OCI-M2 (cell line): ENCODE measurements at regions not wholly inside any gene's neighbourhood (a gene's known extent, or its start where the extent isn't known, plus 50 kb on each side); places are given as distances from the start of the nearest gene placed in this dataset.

Experiments
- DNase-seq: peaks from one replicate; lab custom pipeline; 2025; ENCODE audit not compliant: unreplicated experiment; lab: John Stamatoyannopoulos, UW

DNA sequence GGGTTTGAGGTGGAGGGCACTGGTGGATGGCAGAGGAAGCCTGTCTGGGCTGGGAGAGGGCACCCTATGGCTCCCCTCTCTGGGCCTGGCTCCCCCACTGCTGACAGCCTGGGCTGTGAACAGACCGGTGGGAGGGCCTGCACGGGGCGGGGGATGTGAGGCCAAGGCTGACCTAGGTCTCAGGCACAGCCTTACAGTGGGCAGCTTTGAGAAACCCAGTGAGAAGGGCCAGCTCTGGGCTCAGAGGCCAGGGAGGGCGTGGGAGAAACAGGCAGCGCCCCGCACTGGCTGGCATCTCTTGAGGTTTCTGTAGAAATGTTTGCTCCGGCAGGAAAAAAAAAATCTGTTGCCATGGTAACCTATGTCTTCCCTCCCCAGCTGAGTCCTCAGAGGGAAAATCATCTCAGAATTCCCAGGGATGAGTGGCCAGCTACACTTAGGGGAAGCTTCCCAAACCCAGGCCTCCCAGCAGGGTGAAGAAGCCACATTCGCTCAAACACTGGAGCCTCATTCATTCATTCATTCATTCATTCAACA lies 71.7 kb upstream of the TAF1B start:
- DNase-seq: no peak

DNA sequence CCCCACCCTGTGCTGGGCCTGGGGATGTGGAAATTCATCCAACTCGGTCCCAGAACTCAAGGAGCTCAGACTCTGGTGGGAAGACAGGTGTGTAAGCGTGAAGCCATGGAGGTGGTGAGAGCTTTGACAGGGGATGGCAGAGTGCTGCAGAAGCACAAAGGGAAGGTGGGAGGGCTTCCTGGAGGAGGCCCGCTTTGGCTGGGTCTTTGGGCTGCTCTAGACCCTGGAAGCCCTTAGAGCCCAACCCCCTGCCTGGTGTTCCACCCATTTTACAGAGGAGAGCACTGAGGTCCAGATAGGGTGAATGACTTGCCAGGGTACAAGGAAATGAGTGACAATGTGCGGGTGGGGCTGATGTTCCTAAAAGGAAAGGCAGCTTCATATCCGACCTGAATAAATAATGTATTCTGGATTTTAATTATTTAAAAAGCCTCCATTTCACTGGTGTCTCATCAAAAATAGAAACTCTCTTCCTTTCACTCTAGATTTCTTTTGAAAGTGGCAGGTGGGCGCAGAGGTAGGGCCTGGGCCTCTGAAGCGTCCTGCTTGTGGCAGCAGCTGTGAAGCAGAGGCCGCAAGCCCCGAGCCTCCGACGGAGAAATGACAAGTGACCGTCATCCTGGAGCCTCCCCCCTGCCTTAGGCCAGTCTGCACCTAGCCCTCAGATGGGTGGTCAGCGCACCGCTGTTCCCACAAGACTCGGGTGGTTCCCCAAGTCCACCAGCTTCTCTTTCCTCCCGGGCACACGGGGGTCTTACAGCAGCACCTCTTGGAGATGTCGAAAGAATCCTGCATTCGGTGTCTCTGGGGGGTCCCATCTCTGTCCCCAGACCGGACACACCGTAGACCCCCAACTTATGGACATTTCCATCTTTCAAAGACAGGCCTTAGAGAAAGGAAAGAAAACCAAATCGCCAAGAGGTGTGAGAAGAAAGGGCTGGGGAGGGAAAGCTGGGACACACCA lies 71.0 kb upstream of the TAF1B start:
- no peak for DNase-seq

DNA sequence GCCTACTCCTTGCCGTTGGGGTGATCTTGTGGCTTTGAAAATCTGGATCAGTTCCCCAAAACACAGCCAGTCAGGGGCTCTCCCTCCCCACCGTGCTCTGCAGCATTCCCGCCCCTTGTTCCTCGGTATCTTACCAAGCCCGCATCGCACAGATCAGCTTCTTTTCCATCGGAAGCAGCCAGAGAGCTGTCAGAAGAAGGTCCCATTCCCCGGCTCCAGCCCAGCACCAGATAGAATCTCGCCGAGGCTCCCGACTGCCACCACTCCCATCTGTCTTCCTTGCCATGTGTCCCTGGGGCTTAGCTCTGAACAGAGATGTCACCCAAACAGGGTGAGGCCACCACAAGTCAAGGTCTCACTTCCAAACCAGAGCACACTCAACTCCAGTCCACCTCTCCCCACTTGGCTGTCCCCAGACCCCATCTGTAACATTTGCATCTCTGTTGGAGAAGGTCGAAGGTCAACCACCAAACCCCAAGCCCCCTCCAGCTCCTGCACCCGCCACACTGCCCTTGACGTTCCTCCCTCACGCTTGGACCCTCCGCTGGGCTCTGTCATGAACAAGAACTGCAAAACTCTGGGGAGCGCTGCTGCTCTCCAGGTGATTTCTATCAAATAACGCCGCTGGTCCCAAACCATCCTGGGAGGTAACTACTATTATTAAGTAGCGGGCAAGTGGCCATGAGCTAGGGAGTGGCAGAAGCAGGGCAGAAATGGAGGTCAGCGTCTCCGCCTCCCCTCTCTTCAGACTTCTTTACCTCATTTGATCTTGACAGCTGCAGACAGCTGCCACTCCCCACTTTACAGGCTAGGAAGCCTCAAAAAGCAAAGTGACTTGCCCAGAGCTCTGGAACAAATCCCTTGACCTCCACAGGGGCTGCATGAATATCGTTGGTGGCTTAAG lies 70.0 kb upstream of the TAF1B start:
- DNase-seq: no peak

DNA sequence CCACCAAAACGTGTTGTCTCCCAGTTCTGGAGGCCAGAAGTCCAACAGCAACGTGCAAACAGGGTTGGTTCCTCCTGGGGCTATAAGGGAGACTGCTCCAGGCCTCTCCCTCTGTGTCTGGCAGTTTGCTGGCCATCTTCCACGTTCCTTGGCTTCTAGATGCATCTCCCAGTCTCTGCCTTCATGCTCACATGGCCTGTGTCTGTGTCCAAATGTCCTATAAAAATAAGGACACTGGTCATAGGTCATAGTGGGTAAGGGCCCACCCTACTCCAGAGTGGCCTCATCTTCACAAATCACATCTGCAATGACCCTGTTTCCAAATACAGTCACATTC lies 69.4 kb upstream of the TAF1B start:
- DNase-seq: no peak

DNA sequence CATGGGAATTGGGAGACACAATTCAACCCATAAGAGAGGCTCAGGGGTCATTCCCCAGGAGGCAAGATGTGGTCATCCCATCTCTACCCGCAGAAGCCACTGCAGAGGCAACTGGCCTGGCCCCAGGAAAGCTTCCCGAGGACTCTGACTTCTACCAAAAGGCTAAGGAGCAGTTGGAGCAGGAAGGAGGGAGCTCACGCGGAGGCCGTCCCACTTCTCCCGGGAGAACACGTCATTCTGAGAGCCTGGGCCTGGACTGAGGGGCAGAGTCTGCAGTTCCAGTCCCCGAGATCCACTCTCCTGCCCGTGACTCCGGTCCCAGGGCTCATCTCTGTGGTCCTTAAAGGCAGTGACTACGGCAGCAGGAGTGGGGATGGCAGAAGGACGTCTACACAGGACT lies 69.0 kb upstream of the TAF1B start:
- DNase-seq: no peak

DNA sequence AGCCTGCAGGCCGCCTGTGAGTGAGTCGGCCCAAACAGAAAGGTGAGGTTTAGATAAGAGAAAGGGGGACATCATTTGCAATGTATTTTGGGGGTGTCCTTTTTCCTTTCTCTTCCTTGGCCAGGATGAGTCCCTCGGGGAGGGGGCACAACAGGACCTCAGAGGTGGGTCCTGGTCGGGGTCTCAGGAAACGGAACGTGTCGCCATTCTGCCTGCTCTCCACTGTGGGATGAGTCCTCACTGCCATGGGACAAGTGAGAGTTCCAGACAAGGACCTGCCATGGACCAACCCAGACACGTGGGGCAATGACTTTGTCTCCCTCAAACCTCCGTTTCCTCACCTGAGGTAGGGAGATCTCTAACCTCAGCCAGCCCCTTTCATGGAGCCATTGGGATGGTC lies 67.9 kb upstream of the TAF1B start:
- no peak for DNase-seq

DNA sequence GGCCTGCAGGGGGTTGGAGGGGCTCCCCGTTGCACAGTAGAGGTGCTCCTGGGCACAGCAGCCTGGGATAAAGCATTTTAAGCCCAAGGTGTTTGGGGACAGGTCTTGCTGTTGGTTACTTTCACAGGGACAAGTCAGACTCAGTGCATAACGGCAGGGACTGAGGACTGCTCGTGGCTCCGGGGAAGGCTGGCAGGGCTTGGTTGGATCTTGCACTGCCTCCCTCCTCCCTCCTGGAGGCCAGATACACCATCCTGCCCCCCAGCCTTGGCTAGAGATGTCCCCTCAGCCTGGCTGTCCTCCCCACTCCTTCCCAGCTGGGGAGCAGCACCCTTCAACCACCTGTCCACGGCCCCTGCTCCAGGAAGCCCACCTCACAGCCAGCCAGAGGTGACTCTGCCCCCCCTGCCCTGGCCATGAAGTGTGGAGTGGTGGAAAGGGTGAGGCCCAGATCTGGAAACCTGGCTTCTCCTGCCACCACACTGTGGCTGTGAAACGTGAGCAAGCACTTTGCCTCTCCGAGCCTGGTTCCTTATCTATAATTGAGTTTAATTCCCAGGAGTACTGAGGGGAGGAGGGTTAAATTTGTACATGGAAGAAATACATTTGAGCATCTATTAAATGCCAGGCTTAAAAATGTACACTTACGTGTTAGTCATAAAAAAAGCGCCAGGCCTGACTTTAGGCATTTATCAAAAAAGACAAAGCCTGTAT lies 67.1 kb upstream of the TAF1B start:
- no peak for DNase-seq

DNA sequence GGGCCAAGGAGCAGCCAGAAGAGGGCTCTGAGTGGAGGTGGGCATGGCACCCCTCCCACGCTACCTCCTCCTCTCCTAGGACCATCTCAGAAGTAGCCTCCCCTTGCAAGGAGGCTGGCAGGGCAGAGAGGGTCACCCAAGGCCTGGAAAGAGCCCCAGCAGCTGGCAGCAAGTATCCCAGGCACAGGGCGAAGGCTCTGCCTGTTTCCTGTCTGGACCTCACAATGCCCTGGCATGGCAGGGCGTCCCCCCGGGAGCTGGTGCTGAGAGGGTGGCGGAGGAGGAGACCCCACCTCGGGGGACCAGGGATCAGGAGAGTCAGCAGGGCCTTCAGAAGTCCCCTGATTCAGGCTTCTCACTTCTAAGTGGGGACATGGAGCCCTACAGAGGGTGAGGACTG lies 66.2 kb upstream of the TAF1B start:
- DNase-seq: no peak

DNA sequence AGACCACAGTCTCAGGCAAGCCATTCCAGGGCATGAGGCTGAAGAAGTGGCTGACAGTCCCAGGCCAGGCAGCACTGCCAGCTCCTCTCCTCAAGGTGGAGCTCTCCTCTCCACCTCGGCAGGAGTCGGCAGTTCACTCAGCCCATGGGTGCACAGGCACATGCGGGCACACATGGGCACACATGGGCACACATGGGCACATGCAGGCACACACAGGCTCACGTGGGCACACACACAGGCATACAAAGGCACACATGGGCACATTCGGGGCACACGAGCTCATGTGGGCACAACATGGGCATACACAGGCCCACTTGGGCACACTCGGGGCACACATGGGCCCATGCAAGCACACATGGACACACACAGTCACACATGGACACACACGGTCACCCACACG lies 65.3 kb upstream of the TAF1B start:
- no peak for DNase-seq

DNA sequence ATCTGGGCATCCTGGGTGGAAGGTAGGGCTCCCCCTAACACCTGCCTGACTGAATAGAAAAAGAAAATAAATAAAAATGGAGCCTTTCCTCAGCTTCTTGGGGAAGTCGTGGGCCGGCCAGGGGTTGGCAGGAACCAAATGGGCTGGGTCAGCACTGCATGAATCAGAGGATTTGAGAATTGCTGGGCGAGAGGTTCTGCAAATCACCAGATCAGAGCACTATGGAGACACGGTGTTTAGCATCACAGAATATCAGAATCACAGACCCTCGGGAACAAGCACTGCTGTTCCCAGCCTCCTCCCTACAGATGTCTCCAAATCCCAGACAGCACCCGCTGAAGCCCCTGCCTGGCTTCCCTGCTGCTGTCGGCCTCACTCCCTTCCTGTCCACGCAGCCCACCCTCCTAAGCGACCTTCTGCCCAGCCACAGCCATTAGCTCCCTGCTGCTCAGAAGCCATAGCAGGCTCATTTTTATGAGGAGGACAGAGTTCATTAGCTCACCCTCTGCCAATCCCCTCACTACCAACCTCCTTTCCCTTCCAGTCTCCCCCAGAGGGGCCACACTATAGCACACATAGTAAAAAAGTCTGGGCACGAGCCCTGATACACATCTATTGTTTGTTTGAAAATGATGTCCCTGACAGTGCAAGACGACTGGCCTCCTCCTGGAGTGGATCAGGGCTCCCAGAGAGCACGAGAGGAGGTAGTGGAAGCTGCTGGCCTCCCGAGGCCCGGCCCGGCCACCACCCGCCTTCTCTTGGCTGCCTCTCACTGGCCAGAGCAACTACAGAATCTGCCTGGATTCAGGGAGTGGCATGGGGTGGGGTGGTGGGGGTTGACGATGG lies 64.6 kb upstream of the TAF1B start:
- DNase-seq: no peak

DNA sequence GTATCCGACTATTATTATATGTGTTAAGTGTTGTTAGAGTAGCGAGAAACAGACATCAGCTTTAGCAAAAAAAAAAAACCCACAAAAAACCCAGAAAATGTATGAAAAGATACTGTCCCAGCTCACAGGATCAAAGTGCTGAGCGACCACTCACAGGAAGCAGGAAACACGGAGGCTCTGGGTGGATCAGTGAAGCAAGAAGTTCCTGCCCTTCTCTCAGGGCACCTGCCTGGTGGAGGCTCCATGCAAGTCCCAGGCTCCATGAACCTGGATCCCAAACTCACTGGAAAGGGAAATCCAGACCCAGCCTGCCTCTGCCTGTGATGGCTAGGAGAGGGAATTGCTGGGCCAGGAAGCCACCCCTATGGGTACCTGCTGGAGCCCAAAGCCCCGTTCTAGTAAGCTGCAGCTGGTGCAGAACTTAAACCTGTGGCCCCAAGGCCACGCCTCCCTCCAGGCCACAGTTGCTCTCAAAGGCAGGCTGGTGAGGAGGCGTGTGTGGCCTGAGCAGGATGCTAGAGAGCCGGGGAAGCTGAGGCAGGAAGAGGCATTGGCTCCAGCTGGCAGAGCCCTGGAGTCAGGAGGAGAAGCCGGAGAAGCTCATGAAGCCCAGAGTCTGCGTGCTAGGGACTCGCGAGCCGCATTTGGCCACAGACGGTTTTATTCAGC lies 63.5 kb upstream of the TAF1B start:
- no peak for DNase-seq

DNA sequence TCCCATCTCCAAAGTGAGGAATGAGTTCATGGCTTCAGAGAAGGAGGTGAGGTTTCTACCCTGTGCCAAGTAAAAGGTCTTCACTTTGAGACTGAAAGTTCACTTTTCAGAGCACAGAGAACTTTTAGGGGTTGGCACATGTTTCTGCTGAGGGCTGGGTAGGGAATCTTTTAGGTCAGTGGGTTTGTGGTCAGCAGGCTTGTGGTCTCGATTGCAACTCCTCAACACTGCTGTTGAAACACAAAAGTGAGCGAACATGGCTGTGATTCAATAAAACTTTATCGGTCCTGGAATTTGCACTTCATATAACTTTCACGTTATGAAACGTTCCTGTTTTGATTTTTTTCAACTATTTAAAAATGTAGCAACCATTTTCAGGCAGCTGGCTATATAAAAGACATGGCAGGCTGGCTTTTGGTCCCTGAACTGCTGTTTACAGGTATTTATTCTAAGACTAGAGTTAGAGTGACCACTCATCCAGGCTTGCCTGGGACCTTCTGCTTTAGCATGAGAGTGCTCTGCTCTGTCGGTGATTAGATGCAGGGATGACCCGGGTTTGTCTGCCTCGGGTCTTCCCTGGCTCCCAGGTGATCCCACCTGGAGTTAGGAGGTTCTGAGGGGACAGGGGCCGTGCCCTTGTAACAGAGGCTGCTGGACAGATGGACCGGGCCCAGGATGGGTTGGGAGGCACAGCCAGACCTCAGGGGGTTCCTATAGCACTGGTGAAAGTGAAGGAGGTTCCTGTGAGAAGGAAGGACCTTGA lies 62.7 kb upstream of the TAF1B start:
- no peak for DNase-seq

DNA sequence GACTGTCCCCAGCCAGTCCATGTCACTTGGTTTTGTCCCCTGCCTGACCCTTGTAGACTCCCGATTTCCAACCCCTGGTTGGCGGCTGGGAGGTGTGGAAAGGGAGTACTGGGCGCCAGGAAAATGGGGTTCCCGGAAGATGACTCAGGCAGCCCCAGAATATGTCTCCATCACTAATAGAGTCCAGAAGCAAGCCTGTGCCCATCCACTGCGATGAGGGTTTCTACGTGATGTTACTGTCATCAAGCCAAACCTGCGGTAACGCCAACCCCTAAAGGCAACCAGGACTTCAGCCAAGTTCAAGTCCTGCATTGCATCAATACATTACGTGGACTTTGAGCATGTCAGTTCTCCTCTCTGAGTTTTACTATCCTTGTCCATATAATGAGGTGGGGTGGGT lies 62.0 kb upstream of the TAF1B start:
- DNase-seq: no peak

DNA sequence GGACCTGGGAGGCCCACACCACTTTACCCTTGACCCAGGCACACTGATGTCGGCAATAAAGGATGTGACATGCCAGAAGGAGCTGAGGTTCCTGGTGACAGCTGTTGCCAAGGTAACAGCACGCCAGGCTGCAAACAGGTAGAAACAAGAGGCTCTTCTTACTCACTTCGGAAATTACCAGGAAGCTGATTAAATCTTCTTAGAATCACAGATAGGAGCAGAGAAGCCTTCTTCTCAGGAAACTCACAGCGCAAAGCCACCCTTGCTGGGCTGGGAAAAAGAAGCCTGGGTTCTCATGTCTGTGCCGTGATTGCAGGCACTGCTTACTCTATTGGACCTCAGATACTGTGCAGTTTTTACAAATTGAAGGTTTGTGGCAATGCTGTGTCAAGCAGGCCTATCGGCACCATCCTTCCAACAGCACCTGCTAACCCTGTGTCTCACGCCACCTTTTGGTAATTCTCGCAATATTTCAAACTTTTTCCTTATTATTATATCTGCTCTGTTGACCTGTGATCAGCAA lies 61.0 kb upstream of the TAF1B start:
- no peak for DNase-seq

DNA sequence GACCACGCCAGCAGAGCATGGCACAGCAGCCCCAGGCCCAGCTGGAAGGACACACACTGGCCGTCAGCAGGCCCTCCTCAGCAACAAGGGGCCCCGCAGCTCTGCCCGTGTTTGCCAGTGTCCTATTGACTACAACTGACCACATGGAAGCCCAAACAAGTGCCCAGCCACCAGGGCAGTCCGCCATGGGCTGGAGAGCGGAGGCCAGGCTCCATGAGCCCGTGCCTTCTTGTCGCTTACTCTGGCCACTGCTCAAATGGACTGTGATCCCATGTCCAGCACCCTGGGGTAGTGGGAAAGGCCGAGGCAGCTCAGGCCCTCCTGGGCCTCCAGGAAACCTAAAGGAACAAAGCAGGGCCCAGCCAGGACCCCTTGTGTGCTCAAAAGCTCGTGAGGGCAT lies 53.9 kb upstream of the TAF1B start:
- no peak for DNase-seq

DNA sequence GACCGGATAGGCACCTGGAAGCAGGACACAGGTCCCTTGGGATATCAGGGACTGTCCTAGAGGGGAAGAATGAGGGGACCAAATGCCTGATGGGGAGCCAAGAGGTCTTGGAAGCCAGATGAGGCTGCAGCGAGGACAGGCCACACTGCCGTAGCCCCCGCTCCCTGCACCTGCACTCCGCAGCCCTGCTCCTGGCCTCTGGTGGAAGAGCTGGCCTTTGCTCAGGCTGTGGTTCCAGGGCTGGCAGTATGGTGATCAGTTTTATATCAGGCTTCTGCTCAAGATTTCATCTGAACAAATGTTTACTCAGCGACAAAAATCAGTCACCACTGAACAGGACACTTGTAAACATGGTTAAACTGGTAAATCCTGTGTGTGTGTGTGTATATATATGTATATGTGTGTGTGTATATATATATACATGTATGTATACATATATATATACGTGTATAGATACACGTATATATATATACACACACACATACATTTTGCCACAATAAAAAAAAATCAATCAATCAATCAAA lies 52.5 kb upstream of the TAF1B start:
- DNase-seq: no peak

DNA sequence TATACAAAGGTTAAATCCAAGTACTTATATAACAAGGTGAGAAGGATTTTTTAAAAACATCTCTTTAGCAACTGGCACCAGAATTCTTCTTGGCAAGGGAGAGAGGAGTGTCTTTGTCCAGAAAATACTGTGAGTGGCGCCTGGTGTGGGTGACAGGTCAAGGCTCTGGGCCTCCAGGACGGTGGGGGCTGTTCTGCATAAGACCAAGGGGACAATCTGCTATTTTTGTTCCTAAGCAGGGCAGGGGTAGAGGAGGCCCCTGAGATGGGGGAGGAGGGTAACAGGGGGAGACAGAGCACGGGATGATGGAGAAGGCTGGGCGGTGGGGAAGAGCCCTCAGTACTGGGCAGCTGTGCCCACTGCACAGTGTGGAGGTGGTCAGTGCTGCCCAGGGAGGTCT lies 51.6 kb upstream of the TAF1B start:
- DNase-seq: no peak

DNA sequence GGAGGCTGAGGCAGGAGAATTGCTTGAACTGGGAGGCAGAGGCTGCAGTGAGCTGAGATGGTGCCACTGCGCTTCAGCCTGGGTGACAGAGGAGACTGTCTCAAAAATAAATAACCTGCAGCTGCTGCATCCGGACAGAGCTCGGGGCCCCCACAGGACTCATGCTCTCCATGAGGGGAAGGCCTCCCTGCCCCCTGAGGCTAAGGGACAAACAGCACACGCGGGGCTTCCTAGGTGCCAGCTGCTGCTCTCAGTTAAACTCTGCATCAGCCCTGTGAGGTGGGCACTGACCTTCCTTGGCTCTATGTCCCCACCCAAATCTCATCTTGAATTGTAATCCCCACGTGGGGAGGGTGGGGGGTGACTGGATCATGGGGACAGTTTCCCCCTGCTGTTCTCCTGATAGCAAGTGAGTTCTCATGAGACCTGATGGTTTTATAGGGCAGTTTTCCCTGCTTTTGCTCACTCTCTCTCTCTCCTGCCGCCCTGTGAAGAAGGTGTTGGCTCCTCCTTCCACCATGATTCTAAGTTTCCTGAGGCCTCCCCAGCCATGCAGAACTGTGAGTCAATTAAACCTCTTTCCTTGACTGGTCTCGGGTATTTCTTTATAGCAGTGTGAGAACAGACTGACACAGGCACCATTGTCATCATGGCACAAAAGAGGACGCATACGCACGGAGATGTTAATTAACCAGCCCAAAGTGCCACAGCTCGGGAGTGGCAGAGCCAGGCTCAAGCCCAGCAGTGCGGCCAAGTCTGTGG lies 49.9 kb upstream of the TAF1B start:
- DNase-seq: no peak
